GM23248 (cell line): ENCODE measurements at regions not wholly inside any gene's neighbourhood (a gene's known extent, or its start where the extent isn't known, plus 50 kb on each side); places are given as distances from the start of the nearest gene placed in this dataset.

Experiments used
- EZH2 ChIP-seq: fragments of 200-600 bp; sonication (generic); IDR thresholded peaks from 2 replicates; pipeline ENCODE4 v1.6.1; 2018; ENCODE audit warnings: antibody characterized with exemption, mild to moderate bottlenecking; ENCODE audit not compliant: insufficient read depth, poor library complexity, severe bottlenecking
- EZH2phosphoT487 ChIP-seq: fragments of 200-600 bp; sonication (generic); IDR thresholded peaks from 2 replicates; pipeline ENCODE4 v1.6.1; 2018; ENCODE audit warnings: antibody characterized with exemption, moderate library complexity, mild to moderate bottlenecking, low read depth; ENCODE audit not compliant: insufficient read depth

DNA sequence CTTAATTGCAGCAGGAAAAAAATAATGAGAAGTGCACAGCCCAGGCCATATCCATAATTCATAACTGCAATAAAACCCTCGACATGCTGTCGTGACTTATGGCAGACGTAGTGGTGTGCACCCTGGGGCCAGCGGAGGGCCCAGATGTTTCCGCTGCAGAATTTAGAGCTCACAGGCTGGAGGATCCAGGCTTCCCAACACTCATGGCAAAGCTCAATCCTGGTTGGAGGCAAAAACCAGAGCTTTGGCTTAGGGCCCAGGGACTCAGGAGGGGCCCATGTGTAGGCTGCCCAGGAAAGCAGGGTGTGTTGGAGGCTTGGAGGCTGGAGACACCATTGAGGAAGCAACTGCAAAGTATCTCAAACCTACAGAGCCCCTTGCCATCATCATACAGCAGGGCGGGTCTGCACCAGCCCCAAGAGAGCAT, 68.7 kb downstream of the SERPINA3 start:
- TF ChIP-seq EZH2 (no peak), EZH2phosphoT487 (no peak)
